Upper lobe of left lung (tissue), 4 donors: ENCODE measurements at regions not wholly inside any gene's neighbourhood (a gene's known extent, or its start where the extent isn't known, plus 50 kb on each side); places are given as distances from the start of the nearest gene placed in this dataset.

Experiments
- CTCF ChIP-seq, 6 experiments: fragments of 450-650 bp in 4 of 6; fragments of 200-600 bp in 2 of 6; sonication (generic) in 2 of 6; IDR thresholded peaks; one replicate each; pipeline ENCODE4 v1.5.1; 2016 to 2019; ENCODE audit warnings: antibody characterized with exemption in 6 of 6
- EP300 ChIP-seq, 4 donors: sonication (generic); formaldehyde crosslinking; IDR thresholded peaks; one replicate each; pipeline ENCODE4 v1.5.1; 2017; ENCODE audit warnings: antibody characterized with exemption in 4 of 4, control low read depth in 2 of 4
- POLR2A ChIP-seq, 4 donors: fragments of 450-650 bp; IDR thresholded peaks; one replicate each; pipeline ENCODE4 v1.5.1; 2016 to 2017; ENCODE audit warnings: antibody characterized with exemption in 4 of 4, mild to moderate bottlenecking in 2 of 4

GRCh38 chr18:34591920-34592444, 118.1 kb upstream of the DTNA start:
- TF ChIP-seq CTCF (IDR thresholded peaks at IDR 0.05): no peak
- no peak for TF ChIP-seq POLR2A (IDR thresholded peaks at IDR 0.05)
- TF ChIP-seq EP300 (IDR thresholded peaks at IDR 0.05): no peak
